ENCODE measurements at regions not wholly inside any gene's neighbourhood (a gene's known extent, or its start where the extent isn't known, plus 50 kb on each side); places are given as distances from the start of the nearest gene placed in this dataset.
A peak's percentile ranks its signal among the peaks of the same experiment; 100 is the strongest.

DNA sequence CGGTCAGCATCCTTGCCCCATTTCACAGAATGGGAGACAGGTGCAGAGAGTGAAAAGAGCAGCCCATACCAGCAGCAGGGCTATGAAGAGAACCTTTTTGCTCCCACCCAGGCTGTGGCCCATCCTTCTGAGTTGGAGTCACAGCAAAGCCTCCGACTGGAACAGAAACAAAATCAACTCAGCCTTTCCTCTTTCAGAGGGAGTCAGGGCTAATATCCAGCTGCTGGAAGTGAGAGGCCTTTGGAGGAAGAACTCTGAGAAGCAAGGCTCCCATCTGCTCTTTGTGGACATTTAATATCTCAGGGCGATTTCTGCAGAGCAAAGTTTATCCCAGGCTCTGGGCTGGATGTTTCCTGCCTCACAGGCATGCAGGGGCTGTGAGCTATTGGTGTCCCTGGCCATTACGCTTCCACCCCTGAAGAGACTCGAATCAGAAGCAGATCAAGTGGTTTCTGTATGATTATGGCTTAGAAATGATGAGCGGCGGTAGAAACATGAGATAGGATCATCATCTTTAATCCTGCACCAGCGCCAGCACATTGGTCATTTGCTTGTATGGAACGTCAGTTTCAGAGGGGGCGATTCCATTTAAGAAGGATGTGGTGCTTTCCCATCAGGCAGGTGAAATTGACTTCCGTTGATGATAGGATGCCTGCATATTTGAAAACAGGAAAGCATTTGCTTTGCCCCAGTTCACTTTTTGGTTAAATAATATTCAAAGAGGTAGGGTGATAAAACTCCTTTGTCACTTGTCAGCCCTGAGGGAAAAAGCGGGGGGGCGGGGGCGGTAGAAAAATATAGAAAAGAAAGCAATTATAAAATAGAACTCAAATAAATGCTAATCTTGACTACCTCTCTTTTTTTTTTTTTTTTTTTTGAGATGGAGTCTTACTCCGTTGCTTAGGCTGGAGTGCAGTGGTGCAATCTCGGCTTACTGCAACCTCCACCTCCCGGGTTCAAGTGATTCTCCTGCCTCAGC lies 152.4 kb downstream of the LRRC30 start:
- H3K27ac ChIP-seq (ENCODE audit: low read length): no peak overlapping the region
- H3K27me3 ChIP-seq (ENCODE audit: control insufficient read depth, insufficient read depth): no peaks in the 10 kb centered on the region
- H3K4me1 ChIP-seq (ENCODE audit: control insufficient read depth, insufficient read depth, low read length): no peaks in the 10 kb centered on the region
- WGBS: 68% methylated on average over 17 of the region's 17 CpGs
- no peak overlapping the region for H3K4me3 ChIP-seq (ENCODE audit: low read length)
- intact Hi-C loops (cut with DNase I): no loop called here
- peak; percentile 60 to 73 for ATAC-seq
- no peak for DNase-seq
- no peaks in the 10 kb centered on the region for H3K9me3 ChIP-seq (ENCODE audit: control insufficient read depth, low read length)

GRCh38 chr18:7388741-7389140 lies 157.9 kb downstream of the LRRC30 start:
- DNase-seq: no peak
- H3K27ac ChIP-seq (ENCODE audit: low read length): no peak overlapping the region
- H3K9me3 ChIP-seq (ENCODE audit: control insufficient read depth, low read length): no peaks in the 10 kb centered on the region
- H3K27me3 ChIP-seq (ENCODE audit: control insufficient read depth, insufficient read depth): no peaks in the 10 kb centered on the region
- WGBS: 59% methylated on average over 5 of the region's 5 CpGs
- H3K4me1 ChIP-seq (ENCODE audit: control insufficient read depth, insufficient read depth, low read length): no peaks in the 10 kb centered on the region
- H3K4me3 ChIP-seq (ENCODE audit: low read length): no peak overlapping the region
- ATAC-seq: no peak
- intact Hi-C loops (cut with DNase I): no loop called here

GRCh38 chr18:7390731-7391492 lies 160.0 kb downstream of the LRRC30 start:
- no peak for DNase-seq
- Histone ChIP-seq H3K27me3 (ENCODE audit: control insufficient read depth, insufficient read depth) (no peaks in the 10 kb centered on the region), H3K4me1 (ENCODE audit: control insufficient read depth, insufficient read depth, low read length) (no peaks in the 10 kb centered on the region), H3K9me3 (ENCODE audit: control insufficient read depth, low read length) (no peaks in the 10 kb centered on the region), H3K4me3 (ENCODE audit: low read length) (no peak overlapping the region), H3K27ac (ENCODE audit: low read length) (no peak overlapping the region)
- no peak for ATAC-seq
- intact Hi-C loops (cut with DNase I): no loop called here
- 81% methylated on average over 5 of the region's 5 CpGs for WGBS

- 80% methylated on average over 9 of the region's 9 CpGs for WGBS
- H3K27ac ChIP-seq (ENCODE audit: low read length): no peak overlapping the region
- intact Hi-C loops (cut with DNase I): no loop called here
- DNase-seq (no peak), ATAC-seq (no peak)
- H3K9me3 ChIP-seq (ENCODE audit: control insufficient read depth, low read length): no peaks in the 10 kb centered on the region
- no peaks in the 10 kb centered on the region for H3K27me3 ChIP-seq (ENCODE audit: control insufficient read depth, insufficient read depth)
- no peaks in the 10 kb centered on the region for H3K4me1 ChIP-seq (ENCODE audit: control insufficient read depth, insufficient read depth, low read length)
- H3K4me3 ChIP-seq (ENCODE audit: low read length): no peak overlapping the region
These were observed 162.2 kb downstream of the LRRC30 start for GRCh38 chr18:7393080-7393479.

GRCh38 chr18:7394050-7394659 lies 163.3 kb downstream of the LRRC30 start:
- ATAC-seq: no peak
- 81% methylated on average over 9 of the region's 9 CpGs for WGBS
- intact Hi-C loops (cut with DNase I): no loop called here
- H3K9me3 ChIP-seq (ENCODE audit: control insufficient read depth, low read length): no peaks in the 10 kb centered on the region
- no peak overlapping the region for H3K27ac ChIP-seq (ENCODE audit: low read length)
- DNase-seq: no peak
- no peaks in the 10 kb centered on the region for H3K27me3 ChIP-seq (ENCODE audit: control insufficient read depth, insufficient read depth)
- no peak overlapping the region for H3K4me3 ChIP-seq (ENCODE audit: low read length)
- no peaks in the 10 kb centered on the region for H3K4me1 ChIP-seq (ENCODE audit: control insufficient read depth, insufficient read depth, low read length)

DNA sequence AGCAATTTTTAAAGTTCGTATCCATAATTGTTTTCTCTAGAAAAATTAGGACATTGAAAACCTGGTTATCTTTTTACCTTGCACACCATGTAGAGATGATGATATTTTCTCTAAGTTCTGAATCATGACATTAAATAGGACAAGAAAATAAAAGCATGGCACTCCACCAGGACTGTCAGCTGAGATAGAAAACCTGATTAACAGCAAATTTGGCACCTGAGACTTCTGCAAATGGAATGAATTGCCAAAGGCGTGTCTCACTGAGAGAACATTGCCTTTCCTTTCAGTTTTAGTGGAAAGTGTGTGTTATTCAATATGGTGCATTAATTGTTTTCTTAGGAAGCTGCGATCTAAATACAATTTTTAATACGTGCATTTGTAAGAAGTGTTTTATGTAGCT lies 164.7 kb downstream of the LRRC30 start:
- intact Hi-C loops (cut with DNase I): no loop called here
- no peak overlapping the region for H3K4me3 ChIP-seq (ENCODE audit: low read length)
- H3K4me1 ChIP-seq (ENCODE audit: control insufficient read depth, insufficient read depth, low read length): no peaks in the 10 kb centered on the region
- 70% methylated on average over 4 of the region's 4 CpGs for WGBS
- no peaks in the 10 kb centered on the region for H3K27me3 ChIP-seq (ENCODE audit: control insufficient read depth, insufficient read depth)
- H3K27ac ChIP-seq (ENCODE audit: low read length): no peak overlapping the region
- H3K9me3 ChIP-seq (ENCODE audit: control insufficient read depth, low read length): no peaks in the 10 kb centered on the region
- no peak for ATAC-seq
- no peak for DNase-seq

GRCh38 chr18:7413906-7414305 lies 153.2 kb upstream of the PTPRM start:
- peak overlapping the region; percentile 54 for H3K27ac ChIP-seq (ENCODE audit: low read length)
- H3K9me3 ChIP-seq (ENCODE audit: control insufficient read depth, low read length): no peaks in the 10 kb centered on the region
- ATAC-seq (peak in 1 of 2 donors; percentile 15), DNase-seq (no peak)
- WGBS: 92% methylated on average over 3 of the region's 3 CpGs
- H3K4me3 ChIP-seq (ENCODE audit: low read length): no peak overlapping the region
- intact Hi-C loops (cut with DNase I): no loop called here
- no peaks in the 10 kb centered on the region for H3K27me3 ChIP-seq (ENCODE audit: control insufficient read depth, insufficient read depth)
- no peaks in the 10 kb centered on the region for H3K4me1 ChIP-seq (ENCODE audit: control insufficient read depth, insufficient read depth, low read length)

GRCh38 chr18:7414459-7414858 lies 152.7 kb upstream of the PTPRM start:
- DNase-seq (peak in 2 of 3 donors; percentile 33 to 66), ATAC-seq (peak; percentile 79 to 87)
- Histone ChIP-seq H3K27ac (ENCODE audit: low read length) (peak overlapping the region; percentile 54), H3K4me3 (ENCODE audit: low read length) (no peak overlapping the region), H3K9me3 (ENCODE audit: control insufficient read depth, low read length) (no peaks in the 10 kb centered on the region), H3K27me3 (ENCODE audit: control insufficient read depth, insufficient read depth) (no peaks in the 10 kb centered on the region), H3K4me1 (ENCODE audit: control insufficient read depth, insufficient read depth, low read length) (no peaks in the 10 kb centered on the region)
- intact Hi-C loops (cut with DNase I): no loop called here
- WGBS: 44% methylated on average over 2 of the region's 2 CpGs

DNA sequence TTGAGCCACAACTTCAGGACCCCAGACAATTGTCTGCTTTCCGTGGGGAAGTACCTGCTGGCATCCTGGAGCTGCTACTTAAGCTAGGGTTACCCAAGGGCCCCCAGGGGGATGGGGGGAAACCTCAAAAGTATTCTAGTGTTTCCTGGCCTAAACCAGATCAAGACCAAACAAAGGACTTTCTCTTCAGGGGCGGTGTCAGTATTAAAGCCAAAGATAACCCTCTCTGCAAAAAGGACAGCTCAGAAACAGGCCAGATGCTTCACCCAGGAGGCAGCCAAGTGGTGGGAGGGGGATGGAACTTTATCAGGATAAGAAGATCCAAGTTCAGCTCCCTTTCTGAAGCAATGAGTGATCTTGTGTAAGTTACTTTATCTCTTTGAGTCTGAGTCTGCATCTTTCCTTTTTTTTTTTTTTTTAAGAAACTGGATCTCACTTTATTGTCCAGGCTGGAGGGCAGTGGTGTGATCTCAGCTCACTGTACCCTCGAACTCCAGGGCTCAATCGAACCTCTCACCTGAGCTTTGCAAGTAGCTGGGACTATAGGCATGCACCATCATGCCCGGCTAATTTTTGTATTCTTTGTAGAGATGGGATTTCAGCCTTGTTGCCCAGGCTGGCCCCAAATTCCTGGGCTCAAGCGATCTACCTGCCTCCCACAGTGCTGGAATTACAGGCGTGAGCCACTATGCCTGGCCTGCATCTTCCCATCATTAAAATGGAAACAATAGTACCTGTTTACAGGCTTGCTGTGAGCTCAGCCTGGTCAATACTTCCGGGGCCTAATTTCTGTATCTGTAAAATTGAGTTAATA lies 151.8 kb upstream of the PTPRM start:
- ATAC-seq (peak; percentile 50 to 82), DNase-seq (peak; percentile 28 to 50 (median 41))
- WGBS: 82% methylated on average over 8 of the region's 8 CpGs
- no peaks in the 10 kb centered on the region for H3K27me3 ChIP-seq (ENCODE audit: control insufficient read depth, insufficient read depth)
- H3K27ac ChIP-seq (ENCODE audit: low read length): peak overlapping the region; percentile 13
- H3K4me3 ChIP-seq (ENCODE audit: low read length): no peak overlapping the region
- H3K4me1 ChIP-seq (ENCODE audit: control insufficient read depth, insufficient read depth, low read length): no peaks in the 10 kb centered on the region
- intact Hi-C loops (cut with DNase I): no loop called here
- H3K9me3 ChIP-seq (ENCODE audit: control insufficient read depth, low read length): no peaks in the 10 kb centered on the region

DNA sequence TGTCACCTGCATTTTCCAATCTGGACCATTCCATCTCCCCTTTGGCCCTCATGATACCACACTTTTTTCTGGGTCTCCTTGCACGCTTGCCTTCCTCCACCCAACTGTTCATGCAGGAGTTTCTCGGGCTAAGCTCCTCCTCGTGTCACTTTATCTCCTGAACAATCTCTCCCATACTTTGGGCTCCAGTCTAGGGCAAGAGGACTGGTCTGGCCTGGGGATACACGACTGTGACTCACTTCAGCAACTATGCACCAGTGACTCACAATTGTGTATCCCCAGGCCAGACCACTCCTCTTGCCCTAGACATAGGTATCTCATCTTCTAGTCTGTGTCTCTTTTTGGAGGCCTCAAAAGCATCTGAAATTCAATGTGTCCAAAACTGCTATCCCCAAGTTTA lies 149.4 kb upstream of the PTPRM start:
- ATAC-seq: no peak
- Histone ChIP-seq H3K27ac (ENCODE audit: low read length) (no peak overlapping the region), H3K4me3 (ENCODE audit: low read length) (no peak overlapping the region), H3K27me3 (ENCODE audit: control insufficient read depth, insufficient read depth) (no peaks in the 10 kb centered on the region), H3K9me3 (ENCODE audit: control insufficient read depth, low read length) (no peaks in the 10 kb centered on the region), H3K4me1 (ENCODE audit: control insufficient read depth, insufficient read depth, low read length) (no peaks in the 10 kb centered on the region)
- no peak for DNase-seq
- 92% methylated on average over 4 of the region's 4 CpGs for WGBS
- intact Hi-C loops (cut with DNase I): no loop called here

All from right cardiac atrium (tissue), 5 donors.